H9 (cell line): ENCODE measurements at regions not wholly inside any gene's neighbourhood (a gene's known extent, or its start where the extent isn't known, plus 50 kb on each side); places are given as distances from the start of the nearest gene placed in this dataset.

ENCODE experiments used
- DNase-seq: peaks from one replicate; pipeline ENCODE4 v3.0.0-alpha.2; 2017
- H2AFZ ChIP-seq: one replicate; pipeline ENCODE4 v1.6.1; 2013; ENCODE audit warnings: mild to moderate bottlenecking, low read length, control low read depth, moderate library complexity
- H2AK5ac ChIP-seq: 2 replicates; pipeline ENCODE4 v1.6.1; 2013; ENCODE audit warnings: low read length, control low read depth, mixed read lengths; ENCODE audit not compliant: insufficient read length
- H2BK120ac ChIP-seq: one replicate; pipeline ENCODE4 v1.6.1; 2013; ENCODE audit warnings: low read depth, mild to moderate bottlenecking, low read length, control low read depth, inconsistent platforms; ENCODE audit not compliant: poor library complexity, severe bottlenecking
- H2BK12ac ChIP-seq: 2 replicates; pipeline ENCODE4 v1.6.1; 2013; ENCODE audit warnings: low read length, control low read depth, mixed read lengths, low read depth; ENCODE audit not compliant: insufficient read length
- H2BK15ac ChIP-seq: 2 replicates; pipeline ENCODE4 v1.6.1; 2013; ENCODE audit warnings: low read depth, low read length, control low read depth
- H2BK20ac ChIP-seq: one replicate; pipeline ENCODE4 v1.6.1; 2013; ENCODE audit warnings: low read depth, mild to moderate bottlenecking, low read length, control low read depth, inconsistent platforms; ENCODE audit not compliant: poor library complexity, severe bottlenecking
- H2BK5ac ChIP-seq: 2 replicates; pipeline ENCODE4 v1.6.1; 2013; ENCODE audit warnings: low read length, control low read depth, mixed read lengths; ENCODE audit not compliant: insufficient read length
- H3K14ac ChIP-seq: 2 replicates; pipeline ENCODE4 v1.6.1; 2013; ENCODE audit warnings: low read length, control low read depth; ENCODE audit not compliant: insufficient read depth
- H3K18ac ChIP-seq: 2 replicates; pipeline ENCODE4 v1.6.1; 2013; ENCODE audit warnings: low read depth, mild to moderate bottlenecking, mixed read lengths, low read length, control low read depth; ENCODE audit not compliant: insufficient read length
- H3K23ac ChIP-seq: 2 replicates; pipeline ENCODE4 v1.6.1; 2013; ENCODE audit warnings: low read length, control low read depth, mixed read lengths, low read depth; ENCODE audit not compliant: insufficient read length
- H3K23me2 ChIP-seq: 2 replicates; pipeline ENCODE4 v1.6.1; 2013; ENCODE audit warnings: low read depth, mild to moderate bottlenecking, mixed read lengths, low read length, control low read depth; ENCODE audit not compliant: insufficient read length, poor library complexity, severe bottlenecking
- H3K27ac ChIP-seq: 2 replicates; pipeline ENCODE4 v1.5.1; 2013; ENCODE audit warnings: low read length, control low read depth, mixed read lengths, low read depth; ENCODE audit not compliant: insufficient read length
- H3K27me3 ChIP-seq: 2 replicates; pipeline ENCODE4 v1.6.1; 2013; ENCODE audit warnings: low read length, control low read depth, inconsistent platforms; ENCODE audit not compliant: insufficient read depth
- H3K4ac ChIP-seq: 2 replicates; pipeline ENCODE4 v1.6.1; 2013; ENCODE audit warnings: low read depth, mild to moderate bottlenecking, control low read depth, inconsistent platforms, low read length, moderate library complexity
- H3K4me1 ChIP-seq: 2 replicates; pipeline ENCODE4 v1.6.1; 2013; ENCODE audit warnings: low read length, control low read depth, inconsistent platforms; ENCODE audit not compliant: insufficient read depth
- H3K4me2 ChIP-seq: 2 replicates; pipeline ENCODE4 v1.6.1; 2013; ENCODE audit warnings: low read length, control low read depth, mixed read lengths; ENCODE audit not compliant: insufficient read length, insufficient read depth
- H3K56ac ChIP-seq: 2 replicates; pipeline ENCODE4 v1.6.1; 2013; ENCODE audit warnings: low read depth, mild to moderate bottlenecking, mixed read lengths, low read length, control low read depth; ENCODE audit not compliant: insufficient read length
- H3K79me1 ChIP-seq: 2 replicates; pipeline ENCODE4 v1.6.1; 2013; ENCODE audit warnings: low read depth, mild to moderate bottlenecking, moderate library complexity, low read length, control low read depth, inconsistent platforms; ENCODE audit not compliant: insufficient read depth, poor library complexity, severe bottlenecking
- H3K79me2 ChIP-seq: 2 replicates; pipeline ENCODE4 v1.6.1; 2013; ENCODE audit warnings: low read length, control low read depth, inconsistent platforms; ENCODE audit not compliant: insufficient read depth
- H3K9ac ChIP-seq: 2 replicates; pipeline ENCODE4 v1.6.1; 2013; ENCODE audit warnings: low read length, control low read depth, mixed read lengths; ENCODE audit not compliant: insufficient read length; ENCODE audit errors: extremely low read depth
- H3K9me3 ChIP-seq: one replicate; pipeline ENCODE4 v1.6.1; 2013; ENCODE audit warnings: low read depth, low read length, inconsistent platforms; ENCODE audit not compliant: control insufficient read depth
- H3T11ph ChIP-seq: one replicate; pipeline ENCODE4 v1.6.1; 2013; ENCODE audit warnings: mild to moderate bottlenecking, low read length, control low read depth, inconsistent platforms
- H4K20me1 ChIP-seq: one replicate; pipeline ENCODE4 v1.6.1; 2013; ENCODE audit not compliant: control insufficient read depth, insufficient read length, insufficient read depth
- H4K5ac ChIP-seq: 2 replicates; pipeline ENCODE4 v1.6.1; 2013; ENCODE audit warnings: low read depth, mild to moderate bottlenecking, mixed read lengths, low read length, control low read depth; ENCODE audit not compliant: insufficient read length
- H4K8ac ChIP-seq: replicated peaks from 2 replicates; pipeline ENCODE4 v1.6.1; 2013; ENCODE audit warnings: low read length, control low read depth, mixed read lengths, low read depth; ENCODE audit not compliant: insufficient read length
- H4K91ac ChIP-seq: 2 replicates; pipeline ENCODE4 v1.6.1; 2013; ENCODE audit warnings: low read depth, mild to moderate bottlenecking, moderate library complexity, mixed read lengths, low read length, control low read depth; ENCODE audit not compliant: insufficient read length
- H3K27ac Mint-ChIP-seq, 3 experiments: 2 replicates in 2 of 3; 3 replicates in 1 of 3; pipeline ENCODE4 v1.8.0; 2020 to 2021; ENCODE audit warnings: mixed read lengths in 3 of 3, mild to moderate bottlenecking in 1 of 3, moderate library complexity in 1 of 3
- H3K27me3 Mint-ChIP-seq: 2 replicates; pipeline ENCODE4 v1.8.0; 2021; ENCODE audit warnings: low read depth, mild to moderate bottlenecking, moderate library complexity, mixed read lengths
- H3K36me3 Mint-ChIP-seq, 3 experiments: 2 replicates in 2 of 3; 3 replicates in 1 of 3; pipeline ENCODE4 v1.8.0; 2020 to 2021; ENCODE audit warnings: low read depth in 3 of 3, mixed read lengths in 3 of 3; ENCODE audit not compliant: insufficient read depth in 1 of 3
- H3K4me1 Mint-ChIP-seq, 2 experiments: 2 replicates each; pipeline ENCODE4 v1.8.0; 2020; ENCODE audit warnings: mixed read lengths in 2 of 2
- H3K4me3 Mint-ChIP-seq, 2 experiments: 2 replicates in 1 of 2; 3 replicates in 1 of 2; pipeline ENCODE4 v1.8.0; 2020 to 2021; ENCODE audit warnings: mild to moderate bottlenecking in 2 of 2, mixed read lengths in 2 of 2, moderate library complexity in 1 of 2
- H3K9me3 Mint-ChIP-seq, 2 experiments: 2 replicates in 1 of 2; 3 replicates in 1 of 2; pipeline ENCODE4 v1.8.0; 2020; ENCODE audit warnings: mild to moderate bottlenecking in 2 of 2, mixed read lengths in 2 of 2, moderate library complexity in 1 of 2
- CTCF ChIP-seq: fragments of 200-600 bp; sonication (generic); conservative IDR thresholded peaks from 3 replicates; pipeline ENCODE4 v1.8.0; 2021; ENCODE audit warnings: antibody characterized with exemption, mild to moderate bottlenecking
- WGBS: extraction: QIAGEN DNeasy Blood & Tissue Kit; methylation state at CpG from one replicate; pipeline ENCODE4 v1.1.7; 2013; ENCODE audit warnings: missing lambda C conversion rate, low lambda C conversion rate, mixed read lengths; ENCODE audit not compliant: insufficient read length; ENCODE audit errors: extremely low coverage; 5-methylcytosine and 5-hydroxymethylcytosine counted together

GRCh38 chr10:70974920-70975319 lies 86.6 kb upstream of the PCBD1 start:
- WGBS, result no CpG with 5 or more reads among the region's 7 CpGs
- Histone ChIP-seq H3K4me1 (peaks cover 2% of the 10 kb centered on the region; the same call in 1 of the 2 replicates), H2BK5ac (no peak overlapping the region), H3K14ac (no peak overlapping the region), H4K8ac (no peak overlapping the region), H4K5ac (no peak overlapping the region), H3K4me2 (no peak overlapping the region), H4K91ac (no peak overlapping the region), H3T11ph (no peak overlapping the region), H2BK15ac (no peak overlapping the region), H2BK20ac (no peak overlapping the region), H3K9ac (no peak overlapping the region), H2BK12ac (no peak overlapping the region), H2BK120ac (no peak overlapping the region), H2AFZ (no peak overlapping the region), H3K27ac (no peak overlapping the region), H3K18ac (peak overlapping the region; percentile 48), H4K20me1 (no peaks in the 10 kb centered on the region), H3K79me2 (no peaks in the 10 kb centered on the region), H3K79me1 (no peaks in the 10 kb centered on the region), H3K9me3 (no peaks in the 10 kb centered on the region), H2AK5ac (no peak overlapping the region), H3K23ac (no peak overlapping the region), H3K56ac (no peak overlapping the region), H3K23me2 (no peaks in the 10 kb centered on the region), H3K27me3 (no peaks in the 10 kb centered on the region; the same call in 1 of the 2 replicates), H3K4ac (no peak overlapping the region)
- peaks cover 3 to 17% (median 4%) of the 10 kb centered on the region in 3 experiments; a peak in 5 of 7 replicates for H3K36me3 Mint-ChIP-seq
- TF ChIP-seq CTCF, result no peak
- H3K4me3 Mint-ChIP-seq, result no peak overlapping the region
- DNase-seq, result no peak
- H3K27ac Mint-ChIP-seq, result no peak overlapping the region; a peak in 1 of 7 replicates
- H3K27me3 Mint-ChIP-seq, result peaks cover 40% of the 10 kb centered on the region
- H3K9me3 Mint-ChIP-seq, result peaks cover 16 to 19% of the 10 kb centered on the region in 2 experiments
- H3K4me1 Mint-ChIP-seq, result peaks cover 17 to 19% of the 10 kb centered on the region in 2 experiments
